Esophagus muscularis mucosa (tissue), 4 donors: ENCODE measurements at regions not wholly inside any gene's neighbourhood (a gene's known extent, or its start where the extent isn't known, plus 50 kb on each side); places are given as distances from the start of the nearest gene placed in this dataset.

Experiments used
- DNase-seq: peaks from one replicate; pipeline ENCODE4 v3.0.0-alpha.2; 2017; ENCODE audit errors: extremely low spot score
- H3K27ac ChIP-seq, 4 donors: fragments of 200-600 bp; sonication (generic); replicated peaks in 1 of 4; 1 replicate in 3 of 4; 2 replicates in 1 of 4; pipeline ENCODE4 v1.5.1; 2016 to 2019; ENCODE audit warnings: mild to moderate bottlenecking in 1 of 4
- H3K27me3 ChIP-seq, 4 donors: fragments of 200-600 bp; sonication (generic); one replicate each; pipeline versions ENCODE4 v1.5.1 to v1.6.0; 2016 to 2019
- H3K36me3 ChIP-seq, 4 donors: fragments of 200-600 bp; sonication (generic); one replicate each; pipeline ENCODE4 v1.5.1; 2016 to 2019
- H3K4me1 ChIP-seq, 4 donors: fragments of 200-600 bp; sonication (generic); one replicate each; pipeline ENCODE4 v1.5.1; 2016 to 2019
- H3K4me3 ChIP-seq, 4 donors: fragments of 200-600 bp; sonication (generic); 1 replicate in 2 of 4; 2 replicates in 2 of 4; pipeline ENCODE4 v1.5.1; 2016 to 2019; ENCODE audit warnings: mild to moderate bottlenecking in 4 of 4, moderate library complexity in 1 of 4
- H3K9me3 ChIP-seq, 4 donors: fragments of 200-600 bp; sonication (generic); 1 replicate in 3 of 4; 2 replicates in 1 of 4; pipeline ENCODE4 v1.5.1; 2016 to 2019
- EP300 ChIP-seq: sonication (generic); formaldehyde crosslinking; IDR thresholded peaks from one replicate; pipeline ENCODE4 v1.6.1; 2017; ENCODE audit warnings: antibody characterized with exemption
- POLR2A ChIP-seq: fragments of 450-650 bp; IDR thresholded peaks from one replicate; pipeline ENCODE4 v1.6.1; 2017; ENCODE audit warnings: antibody characterized with exemption, moderate library complexity, mild to moderate bottlenecking, low read depth
- POLR2AphosphoS5 ChIP-seq, 2 donors: sonication (generic); formaldehyde crosslinking; IDR thresholded peaks; one replicate each; pipeline ENCODE4 v1.6.1; 2017; ENCODE audit warnings: antibody characterized with exemption in 2 of 2
- WGBS: methylation state at CpG from one replicate; pipeline ENCODE4 v1.1.5; 2018; 5-methylcytosine and 5-hydroxymethylcytosine counted together
- intact Hi-C: fragments of 100-400 bp; cut with DNase I; formaldehyde crosslinking; loops from one replicate; pipeline ENCODE4 v1.15.1; 2023
- TF ChIP-seq, protein P1 (sequence below), 3 experiments: fragments of 200-600 bp in 2 of 3; fragments of 450-650 bp in 1 of 3; sonication (generic) in 2 of 3; IDR thresholded peaks; one replicate each; pipeline ENCODE4 v1.5.1; 2017 to 2019; ENCODE audit warnings: antibody characterized with exemption in 3 of 3, mild to moderate bottlenecking in 2 of 3, moderate library complexity in 1 of 3

DNA sequence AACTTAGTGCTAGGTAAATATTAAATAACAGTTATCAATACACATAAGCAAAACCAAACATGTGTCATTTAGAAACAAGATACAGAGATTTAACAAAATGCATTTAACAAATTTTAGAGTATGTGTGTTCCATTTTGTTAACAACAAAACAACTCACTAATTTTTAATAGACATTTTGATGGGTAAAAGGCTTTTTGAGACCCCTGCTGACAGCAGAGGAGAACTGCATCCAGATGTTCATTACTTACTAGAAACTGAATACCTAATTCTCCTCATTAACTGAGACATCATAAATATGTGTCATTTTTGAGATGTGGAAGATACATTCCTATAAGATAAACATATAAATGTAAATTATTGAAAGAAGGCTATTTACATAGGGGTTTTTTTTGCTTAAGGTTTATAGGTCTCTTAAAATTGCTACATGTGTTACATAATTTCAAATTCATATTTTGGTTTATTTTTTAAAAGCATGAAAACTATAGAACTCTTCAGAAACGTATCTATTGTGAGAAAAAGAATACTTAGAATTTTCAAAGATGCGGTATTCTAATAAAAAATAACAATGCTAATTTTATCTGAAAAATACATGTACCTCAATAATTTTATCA, 1009.8 kb downstream of the TUSC7 start:
- Histone ChIP-seq H3K9me3 (no peaks in the 10 kb centered on the region), H3K36me3 (no peaks in the 10 kb centered on the region), H3K4me3 (no peak overlapping the region), H3K27me3 (no peaks in the 10 kb centered on the region), H3K4me1 (no peaks in the 10 kb centered on the region), H3K27ac (no peak overlapping the region)
- intact Hi-C loops: loop anchor here (10.0 kb wide), 2 partner anchors 705 to 855 kb away; no protein-coding TSS in a partner anchor
- WGBS: 64% methylated on average over 2 of the region's 2 CpGs
- no peak for TF ChIP-seq EP300
- TF ChIP-seq POLR2AphosphoS5 (IDR thresholded peaks at IDR 0.05): no peak
- TF ChIP-seq, protein P1, sequence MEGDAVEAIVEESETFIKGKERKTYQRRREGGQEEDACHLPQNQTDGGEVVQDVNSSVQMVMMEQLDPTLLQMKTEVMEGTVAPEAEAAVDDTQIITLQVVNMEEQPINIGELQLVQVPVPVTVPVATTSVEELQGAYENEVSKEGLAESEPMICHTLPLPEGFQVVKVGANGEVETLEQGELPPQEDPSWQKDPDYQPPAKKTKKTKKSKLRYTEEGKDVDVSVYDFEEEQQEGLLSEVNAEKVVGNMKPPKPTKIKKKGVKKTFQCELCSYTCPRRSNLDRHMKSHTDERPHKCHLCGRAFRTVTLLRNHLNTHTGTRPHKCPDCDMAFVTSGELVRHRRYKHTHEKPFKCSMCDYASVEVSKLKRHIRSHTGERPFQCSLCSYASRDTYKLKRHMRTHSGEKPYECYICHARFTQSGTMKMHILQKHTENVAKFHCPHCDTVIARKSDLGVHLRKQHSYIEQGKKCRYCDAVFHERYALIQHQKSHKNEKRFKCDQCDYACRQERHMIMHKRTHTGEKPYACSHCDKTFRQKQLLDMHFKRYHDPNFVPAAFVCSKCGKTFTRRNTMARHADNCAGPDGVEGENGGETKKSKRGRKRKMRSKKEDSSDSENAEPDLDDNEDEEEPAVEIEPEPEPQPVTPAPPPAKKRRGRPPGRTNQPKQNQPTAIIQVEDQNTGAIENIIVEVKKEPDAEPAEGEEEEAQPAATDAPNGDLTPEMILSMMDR (IDR thresholded peaks at IDR 0.05): peak; percentile 44 to 74 (median 60)
- DNase-seq: no peak

DNA sequence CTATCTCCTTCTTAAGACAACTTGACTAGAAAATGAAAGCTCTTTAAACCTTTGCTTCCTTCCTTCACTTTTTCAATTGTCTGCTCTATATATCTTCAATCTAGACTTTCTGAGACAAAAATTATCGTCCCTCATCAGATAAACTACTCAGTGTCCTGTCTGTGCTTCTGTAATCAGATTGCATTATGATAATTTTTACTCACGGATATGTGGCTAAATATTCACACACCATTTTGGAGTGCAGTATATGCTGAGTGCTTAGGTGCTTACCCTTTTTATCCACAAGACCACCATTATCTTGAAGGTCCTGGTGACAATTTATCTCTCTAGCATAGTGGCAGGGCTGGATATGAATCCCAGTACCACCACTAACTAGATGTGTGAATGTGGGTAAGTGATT, 1012.3 kb downstream of the TUSC7 start:
- 71% methylated on average over 2 of the region's 2 CpGs for WGBS
- H3K27ac ChIP-seq: no peak overlapping the region

DNA sequence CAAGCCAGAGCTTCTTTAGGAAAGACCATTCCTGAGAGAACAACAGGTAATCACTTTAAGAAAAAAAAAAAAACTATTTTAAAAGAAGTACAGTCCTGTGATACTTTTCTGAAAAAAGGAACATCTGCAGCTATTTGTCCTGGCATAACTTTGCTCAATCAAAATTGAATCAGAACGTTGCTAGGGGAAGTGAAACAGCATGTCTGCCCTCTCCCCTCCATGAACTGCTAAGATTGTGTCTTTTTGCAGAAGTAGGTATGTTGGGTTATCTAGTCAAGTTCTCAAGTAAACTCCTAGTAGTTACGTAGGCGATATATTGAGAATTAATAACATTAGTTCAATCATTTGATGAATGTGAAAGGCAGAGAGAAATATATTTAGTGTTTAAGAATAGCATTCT, 1013.3 kb downstream of the TUSC7 start:
- Histone ChIP-seq H3K27me3 (no peaks in the 10 kb centered on the region), H3K9me3 (no peaks in the 10 kb centered on the region), H3K4me1 (no peaks in the 10 kb centered on the region), H3K4me3 (no peak overlapping the region), H3K27ac (no peak overlapping the region), H3K36me3 (no peaks in the 10 kb centered on the region)
- intact Hi-C loops: loop anchor here (5.0 kb wide), 1 partner anchor 951 kb away; no protein-coding TSS in a partner anchor
- WGBS: 69% methylated on average over 3 of the region's 3 CpGs
- no peak for TF ChIP-seq POLR2A
- TF ChIP-seq, protein P1 (IDR thresholded peaks at IDR 0.05): no peak
- no peak for TF ChIP-seq POLR2AphosphoS5 (IDR thresholded peaks at IDR 0.05)
- no peak for TF ChIP-seq EP300
- DNase-seq: no peak

More for the DNA sequence above, 1012.3 kb downstream of the TUSC7 start:
- H3K4me1 ChIP-seq: no peaks in the 10 kb centered on the region
- H3K9me3 ChIP-seq: no peaks in the 10 kb centered on the region
- intact Hi-C loops: loop anchor here (5.0 kb wide), 1 partner anchor 950 kb away; no protein-coding TSS in a partner anchor
- DNase-seq: no peak
- no peak for TF ChIP-seq POLR2AphosphoS5 (IDR thresholded peaks at IDR 0.05)
- no peak for TF ChIP-seq EP300
- TF ChIP-seq POLR2A: no peak
- TF ChIP-seq, protein P1 (IDR thresholded peaks at IDR 0.05): no peak
- H3K4me3 ChIP-seq: no peak overlapping the region
- no peaks in the 10 kb centered on the region for H3K36me3 ChIP-seq
- no peaks in the 10 kb centered on the region for H3K27me3 ChIP-seq

DNA sequence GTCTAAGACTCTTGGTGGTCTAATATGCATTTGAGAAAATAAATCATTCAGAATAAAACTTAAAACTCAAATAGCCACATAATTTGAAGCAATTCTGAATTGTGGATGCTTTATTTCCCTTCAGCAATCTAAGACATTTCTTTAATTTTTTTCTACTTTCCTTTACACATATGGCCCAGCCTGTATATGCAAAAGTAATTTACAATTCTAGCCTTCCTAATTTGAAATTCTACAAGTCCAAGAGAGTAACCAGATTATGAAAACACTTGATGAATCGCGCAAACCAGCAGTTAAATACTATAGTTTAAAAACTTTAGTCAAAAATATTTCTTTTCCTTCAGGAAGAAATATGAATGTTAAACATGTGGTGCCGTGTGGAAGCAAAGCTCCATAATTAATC, 1014.2 kb downstream of the TUSC7 start:
- intact Hi-C loops: loop anchor here (5.0 kb wide), 1 partner anchor 952 kb away; no protein-coding TSS in a partner anchor
- Histone ChIP-seq H3K9me3 (no peaks in the 10 kb centered on the region), H3K4me3 (no peak overlapping the region), H3K27me3 (no peaks in the 10 kb centered on the region), H3K27ac (no peak overlapping the region), H3K36me3 (no peaks in the 10 kb centered on the region), H3K4me1 (no peaks in the 10 kb centered on the region)
- TF ChIP-seq POLR2AphosphoS5 (IDR thresholded peaks at IDR 0.05): no peak
- TF ChIP-seq, protein P1 (IDR thresholded peaks at IDR 0.05): no peak
- no peak for TF ChIP-seq EP300
- TF ChIP-seq POLR2A: no peak
- WGBS: 92% methylated on average over 3 of the region's 3 CpGs
- no peak for DNase-seq

DNA sequence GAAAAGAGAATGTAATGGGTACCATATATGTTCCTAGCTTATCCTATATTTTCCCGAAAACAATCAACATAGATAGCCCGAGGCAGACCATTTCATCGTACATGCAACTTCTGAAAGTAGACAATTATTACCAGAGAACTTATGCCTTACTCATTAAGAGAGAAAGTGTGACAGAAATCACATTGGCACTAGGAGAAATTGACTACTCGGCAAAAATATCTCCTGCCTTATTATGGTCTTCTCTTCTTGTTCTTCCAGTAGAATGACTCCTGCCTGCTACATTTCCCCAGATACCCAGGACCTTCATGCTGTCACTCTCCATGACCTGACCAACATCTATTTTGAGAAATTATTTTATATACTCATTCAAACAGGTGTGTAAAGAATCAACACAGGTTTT, 1015.7 kb downstream of the TUSC7 start:
- no peaks in the 10 kb centered on the region for H3K9me3 ChIP-seq
- no peak overlapping the region for H3K4me3 ChIP-seq
- WGBS: 95% methylated on average over 4 of the region's 4 CpGs
- no peaks in the 10 kb centered on the region for H3K4me1 ChIP-seq
- DNase-seq: no peak
- H3K27ac ChIP-seq: no peak overlapping the region
- no peak for TF ChIP-seq EP300
- TF ChIP-seq, protein P1 (IDR thresholded peaks at IDR 0.05): no peak
- TF ChIP-seq POLR2A: no peak
- no peak for TF ChIP-seq POLR2AphosphoS5 (IDR thresholded peaks at IDR 0.05)
- no peaks in the 10 kb centered on the region for H3K27me3 ChIP-seq
- intact Hi-C loops: no loop called here
- H3K36me3 ChIP-seq: no peaks in the 10 kb centered on the region
